BLaER1 treated with 17β-estradiol and CSF1 and Interleukin-3, amounts not matched to agents 10 nM and 100 nM (cell line): ENCODE measurements at regions not wholly inside any gene's neighbourhood (a gene's known extent, or its start where the extent isn't known, plus 50 kb on each side); places are given as distances from the start of the nearest gene placed in this dataset.
"Not testable (repeated sequence)": the region's sequence is repeated elsewhere in the genome, so short reads cannot be mapped to it uniquely, and the experiment has no call there.

Source experiments
- H3K27ac ChIP-seq, 11 experiments: shearing (Covaris generic); formaldehyde crosslinking; 2 replicates each; pipeline ENCODE4 v1.8.1; 2022
- H3K27me3 ChIP-seq, 11 experiments: shearing (Covaris generic); formaldehyde crosslinking; 2 replicates each; pipeline ENCODE4 v1.8.1; 2022
- H3K36me3 ChIP-seq, 11 experiments: shearing (Covaris generic); formaldehyde crosslinking; 2 replicates each; pipeline ENCODE4 v1.8.1; 2022
- H3K4me1 ChIP-seq, 10 experiments: shearing (Covaris generic); formaldehyde crosslinking; 2 replicates each; pipeline ENCODE4 v1.8.1; 2022
- H3K4me2 ChIP-seq, 11 experiments: shearing (Covaris generic); formaldehyde crosslinking; 2 replicates each; pipeline ENCODE4 v1.8.1; 2022
- H3K4me3 ChIP-seq, 10 experiments: shearing (Covaris generic); formaldehyde crosslinking; 2 replicates each; pipeline ENCODE4 v1.8.1; 2022
- H3K9ac ChIP-seq, 11 experiments: shearing (Covaris generic); formaldehyde crosslinking; 2 replicates each; pipeline ENCODE4 v1.8.1; 2022
- H3K9me3 ChIP-seq, 11 experiments: shearing (Covaris generic); formaldehyde crosslinking; replicated peaks in 1 of 11; 2 replicates each; pipeline ENCODE4 v1.8.1; 2022
- H4K20me1 ChIP-seq, 11 experiments: shearing (Covaris generic); formaldehyde crosslinking; 2 replicates each; pipeline ENCODE4 v1.8.1; 2022
- Cebpa-rat ChIP-seq, 11 experiments: shearing (Covaris generic); IDR thresholded peaks; 2 replicates each; pipeline ENCODE4 v1.8.1; 2022

DNA sequence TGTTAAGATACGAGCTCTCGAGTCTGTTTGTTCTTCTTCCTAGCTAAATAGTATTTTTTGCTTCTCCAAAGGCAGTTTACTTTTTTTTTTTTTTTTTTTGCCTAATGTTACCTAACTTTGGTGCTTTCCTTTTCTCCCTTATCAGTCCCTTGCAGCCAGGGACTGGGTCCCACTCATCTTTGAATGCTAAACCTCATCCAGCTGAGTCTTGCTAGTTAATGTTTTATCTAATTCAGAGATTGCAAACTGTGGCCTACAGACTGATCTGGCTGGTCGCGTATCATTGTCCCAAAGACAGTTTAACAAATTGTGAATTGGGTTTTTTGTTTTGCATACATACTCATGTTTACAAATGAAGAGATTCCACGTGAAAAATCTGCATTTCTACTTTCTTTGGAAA lies 95.7 kb upstream of the EFNA5 start:
- Histone ChIP-seq H3K4me2 (no peak overlapping the region), H3K9me3 (no peaks in the 10 kb centered on the region), H3K27me3 (no peaks in the 10 kb centered on the region), H3K9ac (no peak overlapping the region), H3K36me3 (no peaks in the 10 kb centered on the region), H3K27ac (no peak overlapping the region), H3K4me3 (no peak overlapping the region), H4K20me1 (no peaks in the 10 kb centered on the region), H3K4me1 (no peaks in the 10 kb centered on the region)
- no peak for TF ChIP-seq Cebpa-rat (IDR thresholded peaks at IDR 0.05)

DNA sequence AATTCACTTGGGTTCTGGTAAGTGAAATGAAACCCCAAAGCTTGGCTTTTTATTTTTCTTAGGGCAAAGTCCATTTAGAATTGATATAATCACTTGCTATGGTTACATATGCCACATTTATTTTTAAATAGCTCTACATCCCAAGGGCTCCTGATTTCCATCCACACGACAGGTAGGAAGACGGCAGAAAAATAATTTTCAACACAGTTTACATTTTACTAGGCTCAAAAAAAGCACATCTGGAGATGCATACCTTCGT lies 95.0 kb upstream of the EFNA5 start:
- Histone ChIP-seq H3K27ac (no peak overlapping the region), H3K4me2 (no peak overlapping the region)

DNA sequence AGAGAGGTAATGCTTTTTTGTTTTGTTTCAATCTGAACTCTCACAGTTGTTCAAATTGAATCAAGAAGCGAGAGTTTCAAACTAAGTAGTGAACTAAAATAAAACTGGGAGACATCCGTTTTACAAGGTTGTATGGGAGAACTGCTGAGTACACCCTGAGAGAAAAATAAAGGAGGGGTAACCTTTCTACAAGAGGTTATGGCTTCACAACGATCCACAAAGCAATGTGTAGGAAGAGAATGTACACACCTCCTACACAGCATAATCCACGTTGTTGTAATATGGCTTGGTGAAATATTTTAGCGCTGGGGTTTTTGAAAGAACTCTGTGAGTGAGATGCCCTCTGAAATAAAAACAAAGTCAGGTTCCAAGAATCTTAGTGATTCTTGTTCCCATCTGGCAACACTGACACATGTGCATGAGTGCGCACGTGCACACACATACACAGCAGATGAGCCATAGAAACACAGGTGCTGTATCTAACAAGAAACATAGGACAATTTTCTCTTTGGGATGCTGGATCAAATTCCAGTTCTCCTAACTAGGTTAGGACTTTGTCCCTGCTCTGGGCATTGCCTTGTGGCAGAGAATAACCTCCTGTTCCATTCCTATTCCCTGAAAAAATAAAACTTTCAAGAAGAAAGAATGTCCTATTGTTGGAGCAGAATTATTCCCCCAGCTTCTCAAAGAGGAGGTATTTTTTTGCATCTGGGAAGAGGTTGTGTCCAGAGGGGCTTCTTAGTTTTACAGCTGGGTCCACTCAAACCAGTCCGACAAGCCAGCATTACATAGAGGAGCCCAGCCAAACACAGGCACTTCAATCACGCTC lies 94.5 kb upstream of the EFNA5 start:
- Histone ChIP-seq H3K27ac (no peak overlapping the region), H3K36me3 (no peaks in the 10 kb centered on the region), H3K9me3 (no peaks in the 10 kb centered on the region), H3K27me3 (no peaks in the 10 kb centered on the region), H3K4me3 (no peak overlapping the region), H3K4me1 (no peaks in the 10 kb centered on the region), H3K9ac (no peak overlapping the region), H4K20me1 (no peaks in the 10 kb centered on the region), H3K4me2 (no peak overlapping the region)
- TF ChIP-seq Cebpa-rat (IDR thresholded peaks at IDR 0.05) = no peak

More for the DNA sequence above, 95.0 kb upstream of the EFNA5 start:
- Histone ChIP-seq H3K4me1 (no peaks in the 10 kb centered on the region), H3K9me3 (no peaks in the 10 kb centered on the region), H4K20me1 (no peaks in the 10 kb centered on the region), H3K36me3 (no peaks in the 10 kb centered on the region), H3K9ac (no peak overlapping the region), H3K4me3 (no peak overlapping the region), H3K27me3 (no peaks in the 10 kb centered on the region)
- no peak for TF ChIP-seq Cebpa-rat (IDR thresholded peaks at IDR 0.05)

DNA sequence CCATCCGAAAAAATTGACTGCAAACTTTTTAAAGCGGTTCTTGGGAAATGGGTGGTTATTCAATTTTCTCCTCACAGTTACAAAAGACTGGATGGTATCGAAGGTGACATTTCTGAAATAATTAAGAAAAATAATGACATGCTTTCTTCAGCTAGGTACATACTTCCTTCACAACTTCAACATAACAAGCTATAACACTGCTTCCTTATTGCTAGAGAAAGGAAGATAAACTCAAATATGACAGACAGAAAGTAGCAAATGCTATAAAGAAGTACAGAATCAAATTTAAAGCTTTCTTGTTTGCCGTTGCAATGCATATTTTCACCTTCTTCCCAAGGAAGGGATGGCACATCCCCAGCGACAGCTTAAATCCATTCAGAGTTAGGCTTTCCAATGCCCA lies 93.5 kb upstream of the EFNA5 start:
- Histone ChIP-seq H4K20me1 (no peaks in the 10 kb centered on the region), H3K4me1 (no peaks in the 10 kb centered on the region), H3K9me3 (no peaks in the 10 kb centered on the region), H3K27me3 (no peaks in the 10 kb centered on the region), H3K4me3 (no peak overlapping the region), H3K36me3 (no peaks in the 10 kb centered on the region), H3K27ac (no peak overlapping the region), H3K4me2 (no peak overlapping the region), H3K9ac (no peak overlapping the region)
- TF ChIP-seq Cebpa-rat (IDR thresholded peaks at IDR 0.05) = no peak

DNA sequence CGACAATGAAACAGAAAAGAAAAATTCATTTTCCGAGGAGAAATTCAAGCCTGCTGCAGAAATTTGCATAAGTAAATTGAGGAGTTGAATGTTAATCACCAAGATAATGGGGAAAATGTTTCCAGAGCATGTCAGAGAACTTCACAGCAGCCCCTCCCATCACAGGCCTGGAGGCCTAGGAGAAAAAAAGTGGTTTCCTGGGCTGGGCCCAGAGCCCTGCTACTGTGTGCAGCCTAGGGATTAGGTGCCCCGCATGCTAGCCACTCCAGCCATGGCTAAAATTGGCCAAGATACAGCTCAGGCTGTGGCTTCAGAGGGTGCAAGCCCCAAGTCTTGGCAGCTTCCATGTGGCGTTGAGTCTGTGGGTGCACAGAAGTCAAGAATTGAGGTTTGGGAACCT lies 82.7 kb upstream of the EFNA5 start:
- Histone ChIP-seq H3K36me3 (no peaks in the 10 kb centered on the region; a peak in 1 of 22 replicates), H4K20me1 (no peaks in the 10 kb centered on the region), H3K27ac (no peak overlapping the region), H3K4me1 (no peaks in the 10 kb centered on the region; a peak in 1 of 20 replicates), H3K9me3 (peaks cover 0 to 38% (median 13%) of the 10 kb centered on the region in 11 experiments; a peak in 13 of 22 replicates), H3K27me3 (no peaks in the 10 kb centered on the region), H3K4me2 (no peak overlapping the region), H3K9ac (no peak overlapping the region), H3K4me3 (no peak overlapping the region)
- TF ChIP-seq Cebpa-rat (IDR thresholded peaks at IDR 0.05) = no peak

DNA sequence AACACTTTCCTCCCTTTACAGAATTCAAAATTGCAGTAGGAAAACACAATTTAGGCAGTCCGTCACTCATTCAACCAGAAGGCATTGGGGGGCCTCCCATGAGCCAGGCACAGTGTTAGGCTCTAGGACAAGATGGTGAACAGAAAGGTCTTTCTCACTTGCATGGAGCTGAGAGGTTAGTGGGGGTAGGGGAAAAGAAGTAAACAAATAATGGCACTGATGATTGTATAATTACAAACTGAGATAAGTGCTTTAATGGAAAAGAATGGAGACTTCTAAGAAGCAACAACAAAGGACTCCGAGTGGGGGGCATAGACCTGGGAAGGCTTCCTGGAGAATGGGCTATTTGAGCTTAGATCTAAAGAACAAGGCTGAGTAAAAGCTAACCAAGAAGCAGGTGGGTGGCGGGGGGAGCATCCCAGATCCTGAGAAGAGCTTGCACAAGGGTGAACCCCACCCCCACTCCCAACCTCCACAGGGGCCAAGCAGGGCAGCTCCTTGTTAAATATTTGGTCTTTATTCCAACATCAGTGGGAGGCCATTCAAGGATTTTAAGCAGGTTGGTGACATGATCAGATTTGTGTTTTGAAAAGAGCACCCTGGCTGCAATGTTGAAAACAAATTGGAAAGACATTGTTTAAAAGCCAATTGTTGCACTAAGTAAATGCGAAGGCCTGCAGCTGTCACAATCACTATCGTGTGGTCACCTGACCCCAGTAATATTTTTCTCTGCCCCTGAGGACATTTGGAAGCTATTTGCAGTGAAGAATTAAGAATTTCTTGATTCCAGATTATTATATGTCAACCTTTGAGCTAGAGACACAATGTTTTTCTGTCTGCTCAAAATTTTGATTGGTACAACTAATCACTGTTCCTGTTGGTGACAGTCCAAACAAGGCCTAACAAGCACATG lies 73.9 kb upstream of the EFNA5 start:
- H3K4me1 ChIP-seq = peaks cover 0 to 13% (median 0%) of the 10 kb centered on the region in 10 experiments; a peak in 2 of 20 replicates
- no peak for TF ChIP-seq Cebpa-rat (IDR thresholded peaks at IDR 0.05)
- no peak overlapping the region for H3K27ac ChIP-seq
- no peaks in the 10 kb centered on the region for H4K20me1 ChIP-seq
- no peaks in the 10 kb centered on the region for H3K27me3 ChIP-seq
- H3K9ac ChIP-seq = no peak overlapping the region
- H3K36me3 ChIP-seq = no peaks in the 10 kb centered on the region
- H3K4me3 ChIP-seq = no peak overlapping the region
- no peak overlapping the region; a peak in 1 of 22 replicates for H3K4me2 ChIP-seq
- peaks cover 0 to 5% (median 0%) of the 10 kb centered on the region in 11 experiments; a peak in 1 of 22 replicates for H3K9me3 ChIP-seq

DNA sequence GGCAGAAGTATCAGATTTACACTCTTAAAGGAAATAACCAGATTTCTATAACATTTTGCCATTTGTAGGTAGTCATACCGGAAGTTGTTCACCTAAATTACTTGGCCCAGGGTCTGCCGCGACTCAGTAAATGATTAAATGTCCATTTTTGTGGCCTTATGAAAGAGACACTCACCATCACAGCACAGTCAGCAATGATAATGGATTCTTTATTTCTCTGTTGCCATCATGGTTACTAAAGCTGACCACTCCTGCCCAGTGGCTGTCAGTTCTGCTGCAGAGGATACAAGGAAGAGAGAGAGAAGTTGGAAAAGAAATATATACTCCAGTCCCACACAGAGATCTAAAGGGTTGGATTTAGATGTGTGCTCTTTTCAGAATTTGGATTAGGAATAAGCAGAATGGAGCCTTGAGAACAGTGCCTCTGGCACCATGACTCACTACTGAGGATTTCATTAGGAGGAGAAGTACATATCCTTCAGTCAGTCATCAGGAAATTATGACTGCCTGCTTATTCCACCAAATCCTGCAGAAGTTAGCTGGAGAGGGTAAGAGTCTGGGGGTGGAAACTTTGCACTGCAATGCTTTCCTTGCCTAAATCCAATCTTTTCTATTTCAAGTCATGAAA lies 72.8 kb upstream of the EFNA5 start:
- Histone ChIP-seq H3K27me3 (no peaks in the 10 kb centered on the region), H4K20me1 (no peaks in the 10 kb centered on the region), H3K27ac (no peak overlapping the region), H3K9me3 (peaks cover 0 to 5% (median 0%) of the 10 kb centered on the region in 11 experiments; a peak in 1 of 22 replicates), H3K4me1 (peaks cover 0 to 13% (median 0%) of the 10 kb centered on the region in 10 experiments; a peak in 2 of 20 replicates), H3K4me3 (no peak overlapping the region), H3K9ac (no peak overlapping the region), H3K4me2 (peak overlapping the region in 1 of 11 experiments; percentile 12; a peak in 2 of 22 replicates), H3K36me3 (no peaks in the 10 kb centered on the region)
- no peak for TF ChIP-seq Cebpa-rat (IDR thresholded peaks at IDR 0.05)

DNA sequence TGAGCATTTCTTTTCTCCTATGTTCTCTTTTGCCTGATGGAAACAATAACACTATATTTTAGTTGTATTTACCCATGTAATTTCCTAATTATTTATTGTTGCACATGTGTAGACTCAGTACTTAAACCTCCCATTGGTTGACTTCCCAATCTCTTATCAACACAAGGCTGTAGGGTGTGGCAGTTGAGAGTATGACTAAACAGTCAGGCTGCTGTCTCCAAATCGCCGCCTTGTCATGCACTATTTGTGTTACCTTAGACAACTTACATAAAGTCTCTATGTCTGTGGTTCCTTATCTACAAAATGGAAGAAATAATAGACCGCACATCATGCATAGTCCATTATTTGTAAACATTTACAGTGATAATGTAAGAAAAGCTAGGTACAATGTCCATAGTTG lies 68.9 kb upstream of the EFNA5 start:
- H3K4me1 ChIP-seq = peaks cover 0 to 13% (median 0%) of the 10 kb centered on the region in 10 experiments; a peak in 2 of 20 replicates
- H3K4me3 ChIP-seq = no peak overlapping the region
- H3K27me3 ChIP-seq = no peaks in the 10 kb centered on the region
- no peaks in the 10 kb centered on the region for H3K36me3 ChIP-seq
- H3K27ac ChIP-seq = no peak overlapping the region
- H3K9me3 ChIP-seq = peaks cover 0 to 5% (median 0%) of the 10 kb centered on the region in 11 experiments; a peak in 1 of 22 replicates
- H4K20me1 ChIP-seq = no peaks in the 10 kb centered on the region
- H3K4me2 ChIP-seq = no peak overlapping the region
- no peak for TF ChIP-seq Cebpa-rat (IDR thresholded peaks at IDR 0.05)
- H3K9ac ChIP-seq = no peak overlapping the region

DNA sequence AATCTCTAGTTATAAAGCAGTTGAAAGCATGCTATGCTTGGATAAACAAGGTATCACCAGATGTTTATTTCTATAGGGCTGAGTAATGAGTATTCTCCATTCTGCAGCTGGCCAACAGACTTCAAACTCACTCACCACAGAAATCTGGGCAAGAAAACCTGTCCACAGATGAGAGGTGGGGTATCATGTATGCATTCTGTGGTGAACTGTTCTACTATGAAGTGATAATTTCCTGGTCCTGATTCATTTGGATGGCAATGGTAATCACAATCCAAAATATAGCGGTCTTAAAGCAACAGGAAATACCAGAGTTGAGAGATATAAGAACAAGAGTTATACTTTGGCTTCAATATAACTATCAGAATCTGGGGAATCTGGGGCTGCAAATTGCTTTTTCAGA lies 65.9 kb upstream of the EFNA5 start:
- Histone ChIP-seq H3K27me3 (no peaks in the 10 kb centered on the region), H3K9me3 (peaks cover 0 to 5% (median 0%) of the 10 kb centered on the region in 11 experiments; a peak in 1 of 22 replicates), H3K27ac (no peak overlapping the region), H4K20me1 (no peaks in the 10 kb centered on the region), H3K9ac (no peak overlapping the region), H3K4me3 (no peak overlapping the region), H3K4me2 (no peak overlapping the region), H3K36me3 (no peaks in the 10 kb centered on the region), H3K4me1 (no peaks in the 10 kb centered on the region)
- TF ChIP-seq Cebpa-rat (IDR thresholded peaks at IDR 0.05) = no peak

DNA sequence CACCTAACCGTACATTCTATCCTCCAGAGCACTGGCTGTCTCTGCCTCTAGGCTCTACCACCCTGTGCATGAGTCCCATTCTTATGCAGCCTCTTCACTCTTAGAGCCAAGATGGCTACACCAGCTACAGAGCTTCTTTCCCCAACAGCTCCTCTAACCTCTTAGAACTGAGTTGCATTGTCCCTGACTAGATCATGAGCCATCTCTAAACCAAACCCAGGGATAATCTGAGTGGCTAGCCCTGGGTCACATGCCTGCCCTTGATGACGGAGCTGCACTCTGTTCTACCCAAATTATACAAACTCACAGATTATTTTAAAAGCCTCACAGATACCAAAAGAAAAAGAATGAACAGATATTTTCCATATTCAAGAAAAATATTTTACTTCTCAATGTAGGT lies 65.4 kb upstream of the EFNA5 start:
- not testable (repeated sequence) for H3K4me3 ChIP-seq, H3K4me2 ChIP-seq, H3K27me3 ChIP-seq, H3K27ac ChIP-seq, H3K4me1 ChIP-seq, H4K20me1 ChIP-seq, H3K9ac ChIP-seq, H3K9me3 ChIP-seq, H3K36me3 ChIP-seq
